ENCODE measurements at regions not wholly inside any gene's neighbourhood (a gene's known extent, or its start where the extent isn't known, plus 50 kb on each side); places are given as distances from the start of the nearest gene placed in this dataset.

GRCh38 chr7:33802600-33802999, 102.7 kb upstream of the BMPER start:
- TF ChIP-seq CTCF (IDR thresholded peaks at IDR 0.05), result no peak
- TF ChIP-seq POLR2A (IDR thresholded peaks at IDR 0.05), result no peak
